B cell (primary cell): ENCODE measurements at regions not wholly inside any gene's neighbourhood (a gene's known extent, or its start where the extent isn't known, plus 50 kb on each side); places are given as distances from the start of the nearest gene placed in this dataset.

Experiments used
- ATAC-seq: fragments of 200-7000 bp; cut with Tn5 transposase; one replicate; pipeline ENCODE4 v1.10.0; 2021; ENCODE audit warnings: low read depth, mild to moderate bottlenecking, moderate number of reproducible peaks, moderate library complexity
- CTCF ChIA-PET: fragments of 350-600 bp; sonication (Branson Sonifier 250); formaldehyde crosslinking; loops from one replicate; lab custom pipeline; 2021; ENCODE audit warnings: antibody characterized with exemption, inconsistent platforms; lab: Charles Lee
- POLR2A ChIA-PET: fragments of 350-600 bp; sonication (Branson Sonifier 250); formaldehyde crosslinking; loops from one replicate; lab custom pipeline; 2021; ENCODE audit warnings: antibody characterized with exemption; lab: Charles Lee
- DNase-seq: peaks from one replicate; pipeline ENCODE4 v3.0.0; 2013
- H2AFZ ChIP-seq: 2 replicates; pipeline ENCODE4 v1.6.1; 2012; ENCODE audit warnings: mild to moderate bottlenecking, low read depth, low read length; ENCODE audit not compliant: insufficient read depth, poor library complexity, severe bottlenecking
- H3K27ac ChIP-seq, 2 donors: 1 replicate in 1 of 2; 2 replicates in 1 of 2; pipeline ENCODE4 v1.5.1; 2012 to 2013; ENCODE audit warnings: low read length in 2 of 2, mild to moderate bottlenecking in 2 of 2, moderate library complexity in 1 of 2
- H3K27me3 ChIP-seq, 4 experiments: fragments of 200-600 bp in 1 of 4; sonication (generic) in 1 of 4; replicated peaks in 1 of 4; 1 replicate in 2 of 4; 2 replicates in 2 of 4; pipeline versions ENCODE4 v1.6.1 to v1.7.0; 2013 to 2016; ENCODE audit warnings: low read length in 3 of 4, mild to moderate bottlenecking in 2 of 4, mixed read lengths in 1 of 4, moderate library complexity in 1 of 4; ENCODE audit not compliant: insufficient read depth in 4 of 4, control insufficient read depth in 3 of 4; ENCODE audit errors: control extremely low read depth in 1 of 4
- H3K36me3 ChIP-seq, 2 experiments: replicated peaks in 1 of 2; 1 replicate in 1 of 2; 2 replicates in 1 of 2; pipeline versions ENCODE4 v1.6.1 to v1.7.1; 2013; ENCODE audit warnings: low read length in 1 of 2; ENCODE audit not compliant: insufficient read depth in 2 of 2, control insufficient read depth in 1 of 2; ENCODE audit errors: control extremely low read depth in 1 of 2, extremely low read depth in 1 of 2
- H3K4me1 ChIP-seq, 2 donors: fragments of 200-600 bp in 1 of 2; sonication (generic) in 1 of 2; 1 replicate in 1 of 2; 2 replicates in 1 of 2; pipeline versions ENCODE4 v1.5.1 to v1.6.1; 2013 to 2017; ENCODE audit warnings: low read length in 2 of 2; ENCODE audit not compliant: control insufficient read depth in 2 of 2, insufficient read depth in 2 of 2
- H3K4me2 ChIP-seq: replicated peaks from 2 replicates; pipeline ENCODE3; 2012; ENCODE audit warnings: mild to moderate bottlenecking, low read depth, low read length; ENCODE audit not compliant: poor library complexity, severe bottlenecking
- H3K4me3 ChIP-seq, 5 experiments: fragments of 200-600 bp in 1 of 5; sonication (generic) in 1 of 5; 1 replicate in 3 of 5; 2 replicates in 2 of 5; pipeline versions ENCODE4 v1.5.1 to v1.7.0; 2011 to 2016; ENCODE audit warnings: low read length in 4 of 5, mild to moderate bottlenecking in 4 of 5, low read depth in 2 of 5, control low read depth in 1 of 5, moderate library complexity in 1 of 5; ENCODE audit not compliant: insufficient read depth in 1 of 5; ENCODE audit errors: control extremely low read depth in 1 of 5, extremely low read depth in 1 of 5
- H3K79me2 ChIP-seq: fragments of 200-600 bp; sonication (generic); one replicate; pipeline ENCODE4 v1.6.0; 2016; ENCODE audit warnings: low read length; ENCODE audit not compliant: control insufficient read depth, insufficient read depth
- H3K9ac ChIP-seq: fragments of 200-600 bp; sonication (generic); 2 replicates; pipeline ENCODE4 v1.6.1; 2017; ENCODE audit warnings: mild to moderate bottlenecking, low read length, moderate library complexity
- H3K9me3 ChIP-seq, 3 donors: one replicate each; pipeline versions ENCODE4 v1.6.1 to v1.7.1; 2013; ENCODE audit warnings: low read length in 2 of 3; ENCODE audit not compliant: control insufficient read depth in 2 of 3, insufficient read depth in 1 of 3; ENCODE audit errors: control extremely low read depth in 1 of 3
- H4K20me1 ChIP-seq: 2 replicates; pipeline ENCODE4 v1.6.0; 2012; ENCODE audit warnings: mild to moderate bottlenecking, low read length; ENCODE audit not compliant: insufficient read depth, control insufficient read depth, poor library complexity, severe bottlenecking
- H3K27ac Mint-ChIP-seq: one replicate; pipeline ENCODE4 v1.8.0; 2021; ENCODE audit warnings: mixed read lengths
- H3K27me3 Mint-ChIP-seq: one replicate; pipeline ENCODE4 v1.8.0; 2021; ENCODE audit warnings: mixed read lengths
- H3K4me1 Mint-ChIP-seq: one replicate; pipeline ENCODE4 v1.8.0; 2021; ENCODE audit warnings: mixed read lengths
- H3K4me3 Mint-ChIP-seq: one replicate; pipeline ENCODE4 v1.8.0; 2021; ENCODE audit warnings: mixed read lengths
- H3K9me3 Mint-ChIP-seq: one replicate; pipeline ENCODE4 v1.8.0; 2022; ENCODE audit warnings: mixed read lengths; ENCODE audit not compliant: insufficient read depth
- EZH2 ChIP-seq: IDR thresholded peaks from 2 replicates; pipeline ENCODE4 v1.6.1; 2012; ENCODE audit warnings: borderline replicate concordance, low read depth, mild to moderate bottlenecking, moderate library complexity, low read length; ENCODE audit not compliant: insufficient read depth, poor library complexity, severe bottlenecking
- WGBS: methylation state at CpG from one replicate; pipeline ENCODE4 v1.1.5; 2013; ENCODE audit warnings: missing lambda C conversion rate; ENCODE audit not compliant: insufficient coverage; 5-methylcytosine and 5-hydroxymethylcytosine counted together
- intact Hi-C: fragments of 100-400 bp; cut with micrococcal nuclease; formaldehyde crosslinking; loops from one replicate; pipeline ENCODE4 v1.10.0; 2022
- TF ChIP-seq, protein P1 (sequence below): fragments of 200-600 bp; IDR thresholded peaks from one replicate; pipeline ENCODE4 v1.8.0; 2022; ENCODE audit warnings: antibody characterized with exemption, mild to moderate bottlenecking

DNA sequence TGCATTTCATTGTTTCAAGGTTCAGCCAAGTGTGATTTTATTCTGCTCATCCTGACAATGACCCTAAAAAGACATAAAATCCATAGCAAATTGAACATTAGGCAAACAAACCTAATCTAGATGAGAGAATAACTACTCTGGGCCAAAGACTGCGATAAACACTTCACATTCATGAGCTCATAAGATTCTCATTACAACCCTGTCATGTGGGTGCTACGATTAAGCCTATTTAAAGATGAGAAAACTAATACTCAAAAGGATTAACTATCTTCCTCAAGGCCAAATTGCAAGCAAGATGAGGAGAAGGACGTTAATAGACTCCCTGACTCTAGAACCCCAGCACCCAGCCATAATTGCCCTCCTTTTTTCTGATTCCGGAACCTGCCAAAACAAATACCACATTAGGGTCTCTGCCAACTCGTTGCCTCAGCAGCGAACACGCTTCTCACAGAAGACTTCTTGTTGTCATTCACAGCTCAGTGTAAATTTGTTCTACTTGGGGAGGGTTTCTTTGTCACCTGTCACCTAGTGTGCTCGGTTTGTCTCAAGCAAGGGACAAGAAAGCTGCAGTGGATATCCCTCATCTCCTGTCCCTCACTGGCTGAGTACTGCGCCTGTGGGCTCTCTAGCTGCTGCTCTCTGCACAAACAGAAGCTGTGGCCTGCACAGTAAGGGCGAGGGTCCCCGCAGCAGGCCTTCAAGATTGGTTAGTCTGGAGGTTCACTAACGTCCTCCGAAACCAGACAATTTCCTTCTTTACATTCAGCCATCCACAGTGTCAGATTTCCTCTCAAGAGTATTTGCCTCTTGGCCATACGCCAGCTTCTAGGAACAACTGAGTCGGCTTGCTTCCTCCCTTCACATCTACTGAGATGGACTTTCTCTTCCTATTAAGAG lies 200.0 kb upstream of the UBE2E2 start:
- ChIA-PET POLR2A (no interaction called here), CTCF (no interaction called here)
- no peak for ATAC-seq
- Mint-ChIP-seq H3K27ac (no peak overlapping the region), H3K4me3 (no peak overlapping the region), H3K27me3 (no peaks in the 10 kb centered on the region), H3K9me3 (no peaks in the 10 kb centered on the region), H3K4me1 (no peaks in the 10 kb centered on the region)
- Histone ChIP-seq H3K27ac (no peak overlapping the region), H2AFZ (no peak overlapping the region), H4K20me1 (no peaks in the 10 kb centered on the region), H3K9me3 (peaks cover 0 to 5% (median 0%) of the 10 kb centered on the region in 3 donors), H3K4me3 (no peak overlapping the region), H3K27me3 (no peaks in the 10 kb centered on the region), H3K4me1 (no peaks in the 10 kb centered on the region), H3K4me2 (no peak overlapping the region), H3K79me2 (no peaks in the 10 kb centered on the region), H3K36me3 (no peaks in the 10 kb centered on the region), H3K9ac (no peak overlapping the region)
- TF ChIP-seq EZH2: no peak
- TF ChIP-seq, protein P1, sequence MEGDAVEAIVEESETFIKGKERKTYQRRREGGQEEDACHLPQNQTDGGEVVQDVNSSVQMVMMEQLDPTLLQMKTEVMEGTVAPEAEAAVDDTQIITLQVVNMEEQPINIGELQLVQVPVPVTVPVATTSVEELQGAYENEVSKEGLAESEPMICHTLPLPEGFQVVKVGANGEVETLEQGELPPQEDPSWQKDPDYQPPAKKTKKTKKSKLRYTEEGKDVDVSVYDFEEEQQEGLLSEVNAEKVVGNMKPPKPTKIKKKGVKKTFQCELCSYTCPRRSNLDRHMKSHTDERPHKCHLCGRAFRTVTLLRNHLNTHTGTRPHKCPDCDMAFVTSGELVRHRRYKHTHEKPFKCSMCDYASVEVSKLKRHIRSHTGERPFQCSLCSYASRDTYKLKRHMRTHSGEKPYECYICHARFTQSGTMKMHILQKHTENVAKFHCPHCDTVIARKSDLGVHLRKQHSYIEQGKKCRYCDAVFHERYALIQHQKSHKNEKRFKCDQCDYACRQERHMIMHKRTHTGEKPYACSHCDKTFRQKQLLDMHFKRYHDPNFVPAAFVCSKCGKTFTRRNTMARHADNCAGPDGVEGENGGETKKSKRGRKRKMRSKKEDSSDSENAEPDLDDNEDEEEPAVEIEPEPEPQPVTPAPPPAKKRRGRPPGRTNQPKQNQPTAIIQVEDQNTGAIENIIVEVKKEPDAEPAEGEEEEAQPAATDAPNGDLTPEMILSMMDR: no peak
- no peak for DNase-seq
- 50% methylated on average over 11 of the region's 15 CpGs for WGBS
- intact Hi-C loops: no loop called here

DNA sequence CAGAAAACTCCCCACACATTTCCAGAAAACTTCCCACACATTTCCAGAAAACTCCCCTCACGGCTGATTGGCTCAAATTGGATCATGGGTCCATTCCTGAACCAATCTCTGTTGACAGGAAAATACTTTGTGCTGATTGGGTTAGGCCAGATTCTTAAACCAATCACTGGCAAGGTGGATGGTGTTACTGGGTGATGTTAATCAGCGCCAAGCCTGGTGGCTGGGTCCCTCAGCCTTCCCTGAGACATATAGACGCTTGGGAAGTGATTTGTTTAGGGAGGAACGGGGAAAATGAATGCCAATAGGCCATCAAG lies 199.4 kb upstream of the UBE2E2 start:
- Histone ChIP-seq H3K79me2 (no peaks in the 10 kb centered on the region), H2AFZ (no peak overlapping the region), H3K36me3 (no peaks in the 10 kb centered on the region), H3K27ac (no peak overlapping the region), H4K20me1 (no peaks in the 10 kb centered on the region), H3K9ac (no peak overlapping the region), H3K4me1 (no peaks in the 10 kb centered on the region), H3K4me2 (no peak overlapping the region), H3K9me3 (peaks cover 0 to 3% (median 0%) of the 10 kb centered on the region in 3 donors), H3K4me3 (no peak overlapping the region), H3K27me3 (no peaks in the 10 kb centered on the region)
- no peak for ATAC-seq
- no peak overlapping the region for H3K4me3 Mint-ChIP-seq
- no peak overlapping the region for H3K27ac Mint-ChIP-seq
- no peaks in the 10 kb centered on the region for H3K4me1 Mint-ChIP-seq
- no peaks in the 10 kb centered on the region for H3K27me3 Mint-ChIP-seq
- WGBS: no CpG with 5 or more reads among the region's 4 CpGs
- DNase-seq: no peak
- H3K9me3 Mint-ChIP-seq: no peaks in the 10 kb centered on the region
- CTCF ChIA-PET: no interaction called here
- TF ChIP-seq, protein P1: no peak
- no peak for TF ChIP-seq EZH2
- POLR2A ChIA-PET: no interaction called here
- intact Hi-C loops: no loop called here
